ENCODE measurements at regions not wholly inside any gene's neighbourhood (a gene's known extent, or its start where the extent isn't known, plus 50 kb on each side); places are given as distances from the start of the nearest gene placed in this dataset.

DNA sequence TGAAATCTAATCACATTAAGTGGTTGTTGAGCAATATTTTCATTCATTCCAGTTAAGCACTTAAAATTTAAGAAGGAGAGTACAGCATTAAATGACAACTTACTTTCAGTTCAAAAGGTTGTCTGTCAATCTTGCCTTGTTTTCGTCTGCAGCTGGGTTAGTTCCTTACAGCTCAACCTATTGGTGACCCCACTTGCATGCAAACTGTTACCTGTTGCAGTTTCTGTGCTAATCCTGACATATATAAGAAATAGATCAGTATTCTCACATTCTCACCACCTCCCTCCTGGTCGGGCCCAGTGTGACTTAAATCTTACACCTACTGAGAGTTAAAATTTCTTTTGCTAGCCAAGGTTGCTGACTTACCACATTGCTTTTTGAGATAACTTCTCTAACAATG, 191.8 kb upstream of the SMC2 start:
- Mint-ChIP-seq H3K4me3 (ENCODE audit: unreplicated experiment) (no peak overlapping the region), H3K27ac (ENCODE audit: unreplicated experiment) (no peak overlapping the region), H3K36me3 (ENCODE audit: low read depth) (no peaks in the 10 kb centered on the region), H3K27me3 (ENCODE audit: low read depth) (peaks cover 3% of the 10 kb centered on the region), H3K4me1 (ENCODE audit: low read depth) (no peaks in the 10 kb centered on the region), H3K9me3 (ENCODE audit: low read depth) (no peaks in the 10 kb centered on the region)
- no peak for DNase-seq (ENCODE audit: low spot score)
- TF ChIP-seq, protein P1, sequence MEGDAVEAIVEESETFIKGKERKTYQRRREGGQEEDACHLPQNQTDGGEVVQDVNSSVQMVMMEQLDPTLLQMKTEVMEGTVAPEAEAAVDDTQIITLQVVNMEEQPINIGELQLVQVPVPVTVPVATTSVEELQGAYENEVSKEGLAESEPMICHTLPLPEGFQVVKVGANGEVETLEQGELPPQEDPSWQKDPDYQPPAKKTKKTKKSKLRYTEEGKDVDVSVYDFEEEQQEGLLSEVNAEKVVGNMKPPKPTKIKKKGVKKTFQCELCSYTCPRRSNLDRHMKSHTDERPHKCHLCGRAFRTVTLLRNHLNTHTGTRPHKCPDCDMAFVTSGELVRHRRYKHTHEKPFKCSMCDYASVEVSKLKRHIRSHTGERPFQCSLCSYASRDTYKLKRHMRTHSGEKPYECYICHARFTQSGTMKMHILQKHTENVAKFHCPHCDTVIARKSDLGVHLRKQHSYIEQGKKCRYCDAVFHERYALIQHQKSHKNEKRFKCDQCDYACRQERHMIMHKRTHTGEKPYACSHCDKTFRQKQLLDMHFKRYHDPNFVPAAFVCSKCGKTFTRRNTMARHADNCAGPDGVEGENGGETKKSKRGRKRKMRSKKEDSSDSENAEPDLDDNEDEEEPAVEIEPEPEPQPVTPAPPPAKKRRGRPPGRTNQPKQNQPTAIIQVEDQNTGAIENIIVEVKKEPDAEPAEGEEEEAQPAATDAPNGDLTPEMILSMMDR (IDR thresholded peaks at IDR 0.05), result no peak

DNA sequence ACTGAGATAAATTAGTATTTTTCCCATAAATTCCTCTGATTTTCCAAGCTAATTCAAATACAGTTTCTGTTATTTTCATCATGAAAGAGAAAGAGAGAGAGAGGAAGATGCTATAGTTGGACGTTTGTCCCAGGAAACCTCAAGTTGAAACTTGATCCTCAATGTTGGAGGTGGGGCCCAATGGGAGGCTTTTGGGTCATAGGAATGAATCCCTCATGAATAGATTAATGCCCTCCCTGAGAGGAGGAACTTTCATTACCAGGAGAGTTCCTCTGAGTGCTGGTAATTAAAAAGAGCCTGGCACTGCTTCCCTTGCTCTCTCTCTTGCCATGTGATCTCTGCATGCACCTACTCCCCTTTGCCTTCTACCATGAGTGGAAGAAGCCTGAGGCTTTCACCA, 189.9 kb upstream of the SMC2 start:
- no peak overlapping the region for H3K27ac Mint-ChIP-seq (ENCODE audit: unreplicated experiment)
- TF ChIP-seq, protein P1 (IDR thresholded peaks at IDR 0.05), result no peak
- H3K4me3 Mint-ChIP-seq (ENCODE audit: unreplicated experiment), result no peak overlapping the region
- no peaks in the 10 kb centered on the region for H3K4me1 Mint-ChIP-seq (ENCODE audit: low read depth)
- H3K9me3 Mint-ChIP-seq (ENCODE audit: low read depth), result no peaks in the 10 kb centered on the region
- no peak for DNase-seq (ENCODE audit: low spot score)
- peaks cover 4% of the 10 kb centered on the region for H3K27me3 Mint-ChIP-seq (ENCODE audit: low read depth)
- no peaks in the 10 kb centered on the region for H3K36me3 Mint-ChIP-seq (ENCODE audit: low read depth)

DNA sequence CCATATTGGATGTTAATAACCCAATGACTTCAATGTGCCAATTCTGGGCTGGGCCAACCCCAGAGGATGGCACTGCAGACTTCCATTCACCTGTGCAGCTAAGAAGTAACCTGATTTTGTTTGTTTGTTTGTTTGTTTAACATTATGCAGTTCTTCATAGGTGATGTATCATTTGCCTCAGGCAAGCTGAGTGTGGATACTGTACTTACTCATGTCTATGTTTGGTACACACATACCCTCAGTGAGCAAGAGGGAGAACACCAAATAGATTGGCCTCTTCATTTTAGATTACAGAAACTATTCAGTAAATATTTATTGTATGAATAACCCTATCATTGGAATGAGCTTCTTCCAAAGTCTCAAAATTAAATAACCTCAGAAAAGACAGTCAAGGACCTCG, 180.2 kb upstream of the SMC2 start:
- Mint-ChIP-seq H3K36me3 (ENCODE audit: low read depth) (no peaks in the 10 kb centered on the region), H3K4me1 (ENCODE audit: low read depth) (no peaks in the 10 kb centered on the region), H3K9me3 (ENCODE audit: low read depth) (no peaks in the 10 kb centered on the region), H3K27me3 (ENCODE audit: low read depth) (peaks cover 4% of the 10 kb centered on the region), H3K27ac (ENCODE audit: unreplicated experiment) (no peak overlapping the region), H3K4me3 (ENCODE audit: unreplicated experiment) (no peak overlapping the region)
- DNase-seq (ENCODE audit: low spot score), result no peak
- TF ChIP-seq, protein P1 (IDR thresholded peaks at IDR 0.05), result no peak

DNA sequence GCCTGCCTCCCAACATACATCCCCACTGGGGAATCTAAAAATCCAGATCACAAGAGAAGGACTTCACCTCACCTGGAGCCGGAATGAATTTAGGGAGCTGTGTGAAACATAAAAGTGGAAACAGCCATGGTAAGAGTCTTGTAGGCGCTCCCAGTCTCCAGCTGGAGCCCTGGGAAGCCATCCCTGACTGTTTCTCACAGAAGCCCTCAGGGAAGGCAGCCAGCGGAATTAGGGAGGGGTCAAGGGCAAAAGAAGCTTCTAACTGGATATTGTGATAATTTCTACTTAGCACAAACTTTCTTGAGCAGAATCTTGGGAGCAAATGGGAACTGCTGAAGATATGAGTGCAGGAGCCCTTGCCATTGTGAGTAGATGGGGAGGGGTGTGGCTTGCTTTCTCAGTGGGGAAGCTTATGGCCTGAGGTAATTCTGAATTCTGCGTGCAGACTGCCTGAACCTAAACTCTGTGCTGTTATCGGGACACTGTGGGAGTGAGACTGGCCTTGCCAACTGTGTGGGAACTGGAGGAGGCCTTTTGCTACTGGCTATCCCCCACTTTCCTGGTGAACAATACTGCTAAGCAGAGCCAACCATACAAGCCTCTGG, 174.4 kb upstream of the SMC2 start:
- Mint-ChIP-seq H3K9me3 (ENCODE audit: low read depth) (no peaks in the 10 kb centered on the region), H3K27me3 (ENCODE audit: low read depth) (no peaks in the 10 kb centered on the region), H3K27ac (ENCODE audit: unreplicated experiment) (no peak overlapping the region), H3K36me3 (ENCODE audit: low read depth) (no peaks in the 10 kb centered on the region), H3K4me1 (ENCODE audit: low read depth) (no peaks in the 10 kb centered on the region), H3K4me3 (ENCODE audit: unreplicated experiment) (no peak overlapping the region)
- no peak for DNase-seq (ENCODE audit: low spot score)
- TF ChIP-seq, protein P1 (IDR thresholded peaks at IDR 0.05), result no peak

DNA sequence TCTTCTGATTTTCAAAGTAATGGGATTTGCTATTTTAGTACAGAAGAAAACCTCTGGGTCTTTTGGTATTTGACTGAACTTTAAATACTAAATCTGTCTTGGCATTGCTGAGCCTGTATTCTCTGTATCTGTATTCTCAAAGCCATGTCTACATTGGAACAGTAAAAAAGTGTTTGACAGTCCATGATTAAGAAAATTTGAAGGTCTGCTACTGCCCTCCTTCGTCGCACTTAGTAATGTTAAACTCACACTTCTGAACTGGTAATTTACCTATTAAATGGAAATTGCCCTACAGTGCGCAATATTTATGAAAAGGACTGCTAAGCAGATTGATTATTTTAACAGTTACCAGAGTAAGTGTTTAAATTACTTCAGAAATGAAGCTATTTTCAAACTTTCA, 165.7 kb upstream of the SMC2 start:
- H3K27ac Mint-ChIP-seq (ENCODE audit: unreplicated experiment), result no peak overlapping the region
- H3K4me3 Mint-ChIP-seq (ENCODE audit: unreplicated experiment), result no peak overlapping the region
- H3K27me3 Mint-ChIP-seq (ENCODE audit: low read depth), result peaks cover 3% of the 10 kb centered on the region
- DNase-seq (ENCODE audit: low spot score), result no peak
- no peaks in the 10 kb centered on the region for H3K36me3 Mint-ChIP-seq (ENCODE audit: low read depth)
- TF ChIP-seq, protein P1 (IDR thresholded peaks at IDR 0.05), result no peak
- H3K9me3 Mint-ChIP-seq (ENCODE audit: low read depth), result no peaks in the 10 kb centered on the region
- H3K4me1 Mint-ChIP-seq (ENCODE audit: low read depth), result no peaks in the 10 kb centered on the region
